Islet precursor cell (in vitro differentiated cells): ENCODE measurements at regions not wholly inside any gene's neighbourhood (a gene's known extent, or its start where the extent isn't known, plus 50 kb on each side); places are given as distances from the start of the nearest gene placed in this dataset.

Experiments
- DNase-seq: peaks from one replicate; pipeline ENCODE4 v3.0.0-alpha.2; 2018

DNA sequence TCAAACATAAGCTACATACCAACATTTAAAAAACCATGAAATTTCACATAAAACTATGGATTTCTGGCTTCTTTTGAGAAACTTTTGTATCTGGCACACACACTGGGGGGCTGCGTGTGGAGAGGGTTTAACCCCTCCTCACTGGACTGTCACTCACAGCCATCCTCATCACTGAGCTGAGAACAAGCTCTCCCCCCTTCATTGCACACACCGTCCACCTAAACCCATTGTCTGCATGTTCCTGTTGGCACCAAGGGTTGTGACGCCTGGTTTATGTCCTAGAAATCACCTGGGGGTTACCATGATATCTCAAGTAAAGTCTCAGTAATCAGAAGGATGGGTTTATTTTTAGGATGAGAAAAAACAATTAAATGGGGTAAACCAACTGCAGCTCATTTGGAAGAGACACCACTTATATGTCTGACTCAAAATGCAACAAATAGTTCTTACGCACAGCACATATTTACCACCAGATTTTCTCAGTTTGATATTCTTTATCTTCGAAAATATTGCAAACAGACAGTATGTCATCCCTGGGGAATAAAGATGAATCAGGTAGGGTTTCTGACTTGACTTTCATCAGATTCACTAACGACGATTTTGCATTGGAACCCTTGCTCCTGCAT lies 218.5 kb upstream of the KLF6 start:
- DNase-seq, result no peak

DNA sequence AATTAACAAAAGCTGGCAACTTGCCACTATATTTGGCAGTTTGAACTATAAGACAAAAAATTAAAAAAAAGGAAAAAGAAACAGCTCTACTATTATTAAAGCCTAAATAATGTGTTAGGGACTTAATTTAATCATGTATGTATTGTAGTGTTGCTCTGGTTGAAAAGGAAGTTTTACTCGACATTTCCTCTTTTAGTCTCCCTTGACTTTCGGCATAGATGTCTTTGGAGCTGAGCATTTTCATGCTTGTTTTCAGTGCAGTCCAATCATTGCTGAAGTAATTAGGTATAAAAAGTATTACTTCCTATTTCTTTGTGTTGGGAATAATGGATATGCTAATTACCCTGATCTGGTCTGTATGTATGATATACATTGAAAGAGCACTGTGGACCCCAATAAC lies 216.8 kb upstream of the KLF6 start:
- DNase-seq, result no peak

DNA sequence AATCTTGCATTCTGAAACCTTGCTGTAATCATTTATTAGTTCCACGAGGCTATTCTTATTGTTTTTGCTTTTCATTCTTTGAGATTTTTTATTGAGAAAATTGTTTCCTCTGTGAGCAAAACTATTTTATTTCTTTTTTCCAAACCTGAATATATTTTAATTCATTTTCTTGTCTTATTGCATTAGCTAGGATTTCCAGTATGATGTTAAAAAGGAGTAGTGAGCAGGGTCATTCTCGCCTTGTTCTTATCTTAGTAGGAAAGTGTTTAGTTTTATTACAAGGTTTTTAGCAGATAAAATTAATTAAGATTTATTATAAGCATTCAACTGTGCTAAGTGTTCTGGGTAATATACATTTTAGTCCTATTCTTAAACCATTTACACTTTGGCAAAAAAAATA lies 214.6 kb upstream of the KLF6 start:
- DNase-seq, result no peak

DNA sequence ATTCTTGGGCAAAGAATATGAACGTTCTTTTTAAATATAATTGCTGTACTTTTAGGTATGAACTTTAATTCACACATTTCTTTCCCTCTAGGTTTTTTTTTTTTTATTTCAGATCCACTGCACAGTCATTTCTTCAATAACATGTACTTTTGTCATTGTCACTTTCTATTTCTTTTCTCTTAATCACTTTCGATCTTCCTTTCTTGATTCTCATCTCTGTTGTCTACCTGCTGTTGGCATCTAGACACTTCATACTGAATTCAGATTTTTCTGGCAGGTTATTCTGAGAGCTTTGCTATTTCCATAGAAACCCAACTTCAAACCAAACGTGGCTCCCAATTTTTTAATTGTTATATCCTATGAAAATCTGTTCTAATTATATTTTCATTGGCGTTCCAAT lies 211.7 kb upstream of the KLF6 start:
- DNase-seq, result no peak

DNA sequence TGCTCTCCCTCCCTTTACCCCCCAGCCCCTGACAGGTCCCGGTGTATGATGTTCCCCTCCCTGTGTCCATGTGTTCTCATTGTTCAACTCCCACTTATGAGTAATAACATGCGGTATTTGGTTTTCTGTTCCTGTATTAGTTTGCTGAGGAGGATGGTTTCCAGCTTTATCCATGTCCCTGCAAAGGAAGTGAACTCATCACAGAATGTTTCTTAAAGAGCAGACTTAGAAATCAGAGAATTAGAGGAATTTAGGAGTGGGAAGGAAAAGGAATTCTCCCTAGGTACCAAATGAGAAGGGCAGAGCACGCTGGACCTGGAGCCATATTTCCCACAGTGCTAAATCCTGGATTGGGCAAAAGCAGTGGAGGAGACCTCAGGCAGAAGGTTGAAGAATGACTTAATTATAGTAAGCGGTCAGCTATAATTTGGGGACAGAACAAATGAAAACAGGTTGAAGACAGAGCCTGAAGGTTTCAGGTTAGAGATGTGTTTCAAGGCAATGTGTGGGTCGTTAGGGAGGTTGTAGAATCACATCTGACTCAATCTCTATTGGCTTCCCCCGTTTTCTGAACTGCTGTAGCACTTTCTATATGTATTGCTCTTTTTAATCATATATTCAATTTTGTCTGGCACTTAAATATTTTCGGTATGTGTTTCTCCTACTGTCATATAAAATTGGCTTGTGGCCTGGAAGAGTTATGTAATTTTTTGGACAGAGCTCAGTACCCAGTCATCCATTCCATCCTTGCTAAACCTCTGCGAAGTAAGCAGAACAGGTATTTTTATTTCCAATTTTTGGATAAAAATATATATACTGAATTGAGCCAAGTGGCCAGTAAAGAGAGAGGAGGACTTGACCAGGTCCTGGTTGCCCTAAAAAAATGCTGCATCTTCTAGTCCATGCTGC lies 210.5 kb upstream of the KLF6 start:
- DNase-seq, result no peak

DNA sequence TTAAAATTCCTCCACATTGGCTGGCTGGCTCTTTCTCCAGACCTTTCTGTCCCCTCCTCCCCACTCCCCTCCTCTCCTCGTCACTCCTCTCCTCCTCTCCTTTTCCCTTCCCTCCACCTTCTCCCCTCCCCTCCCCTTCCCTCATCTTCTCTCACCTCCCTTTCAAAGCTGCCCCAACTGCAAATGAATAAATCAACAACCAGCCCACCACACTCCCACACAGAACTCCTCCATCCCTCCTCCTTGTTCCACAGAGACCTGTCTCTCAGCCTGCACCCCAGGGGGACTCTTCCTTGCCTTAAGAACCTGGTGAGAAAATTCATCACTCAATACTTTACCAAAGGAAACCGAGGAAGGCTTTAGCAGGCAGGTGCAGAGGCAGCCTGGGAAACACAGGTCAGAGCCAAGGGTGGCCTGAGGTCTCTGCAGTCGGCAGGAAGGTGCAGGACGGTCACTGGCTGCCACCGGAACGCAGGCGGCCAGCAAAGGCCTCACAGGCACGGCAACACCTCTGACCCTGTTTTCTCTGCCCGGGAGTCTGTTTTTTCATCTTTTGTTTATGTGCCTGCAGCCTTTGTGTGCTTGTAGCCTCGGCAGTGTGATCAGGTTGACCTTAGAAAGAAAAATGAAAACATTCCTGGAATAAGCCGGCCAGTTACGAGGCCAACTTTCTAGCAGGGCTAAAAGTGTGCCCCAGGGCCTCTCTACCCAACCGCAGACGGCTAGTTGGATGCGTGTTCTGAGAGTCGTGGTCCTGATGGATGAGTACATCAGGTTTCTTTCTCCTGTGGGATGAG lies 207.6 kb upstream of the KLF6 start:
- peak; percentile 95 for DNase-seq

DNA sequence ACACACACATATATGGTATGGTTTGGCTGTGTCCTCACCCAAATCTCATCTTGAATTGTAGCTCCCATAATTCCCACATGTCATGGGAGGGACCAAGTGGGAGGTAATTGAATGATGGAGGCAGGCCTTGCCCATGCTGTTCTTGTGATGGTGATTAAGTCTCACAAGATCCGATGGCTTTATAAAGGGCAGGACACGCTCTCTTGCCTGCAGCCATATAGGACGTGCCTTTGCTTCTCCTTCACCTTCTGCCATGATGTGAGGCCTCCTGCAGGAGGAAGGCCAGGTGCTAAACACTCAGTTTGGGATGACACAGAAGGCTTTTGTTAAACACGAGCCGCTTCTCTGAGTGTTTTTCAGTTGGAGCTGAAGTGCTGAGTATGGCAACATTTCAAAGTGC lies 205.3 kb upstream of the KLF6 start:
- no peak for DNase-seq

DNA sequence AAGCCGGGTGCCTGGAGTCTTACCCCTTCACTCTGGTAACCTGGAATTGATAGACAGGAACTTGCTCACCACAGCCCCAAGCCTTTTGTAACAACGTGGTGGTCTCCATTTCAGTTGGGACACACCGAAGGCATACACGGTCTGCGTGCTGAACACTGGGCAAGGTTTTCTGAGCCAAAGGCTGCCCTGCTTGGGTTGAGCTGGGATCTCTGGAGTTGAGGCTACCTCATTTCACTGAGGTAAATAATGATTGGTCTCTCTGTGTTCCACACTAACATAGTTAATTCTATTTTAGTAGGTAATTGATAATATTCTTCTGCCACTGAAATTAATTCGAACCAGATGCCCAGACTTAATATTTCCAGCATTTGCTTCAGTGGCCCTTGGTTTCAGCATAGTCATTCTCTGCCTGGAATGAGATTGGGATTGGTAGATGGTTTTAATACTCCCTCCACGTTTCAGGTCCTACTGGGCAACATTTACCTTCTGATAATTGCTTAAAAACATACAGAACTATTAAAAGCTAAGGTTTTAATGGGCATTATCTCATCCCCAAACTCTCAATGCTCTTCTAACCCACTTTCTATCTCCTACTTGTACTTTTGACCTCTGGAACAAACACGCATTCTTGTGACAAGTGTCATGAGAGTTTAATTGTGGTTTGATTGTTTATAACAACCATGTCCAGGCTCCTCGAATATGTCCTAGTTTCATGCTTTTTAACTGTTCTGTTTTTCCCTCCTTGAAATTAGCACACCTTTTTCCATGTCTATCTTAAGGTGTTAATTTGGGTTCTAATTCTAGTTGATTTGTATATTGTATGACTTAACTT lies 202.3 kb upstream of the KLF6 start:
- no peak for DNase-seq

DNA sequence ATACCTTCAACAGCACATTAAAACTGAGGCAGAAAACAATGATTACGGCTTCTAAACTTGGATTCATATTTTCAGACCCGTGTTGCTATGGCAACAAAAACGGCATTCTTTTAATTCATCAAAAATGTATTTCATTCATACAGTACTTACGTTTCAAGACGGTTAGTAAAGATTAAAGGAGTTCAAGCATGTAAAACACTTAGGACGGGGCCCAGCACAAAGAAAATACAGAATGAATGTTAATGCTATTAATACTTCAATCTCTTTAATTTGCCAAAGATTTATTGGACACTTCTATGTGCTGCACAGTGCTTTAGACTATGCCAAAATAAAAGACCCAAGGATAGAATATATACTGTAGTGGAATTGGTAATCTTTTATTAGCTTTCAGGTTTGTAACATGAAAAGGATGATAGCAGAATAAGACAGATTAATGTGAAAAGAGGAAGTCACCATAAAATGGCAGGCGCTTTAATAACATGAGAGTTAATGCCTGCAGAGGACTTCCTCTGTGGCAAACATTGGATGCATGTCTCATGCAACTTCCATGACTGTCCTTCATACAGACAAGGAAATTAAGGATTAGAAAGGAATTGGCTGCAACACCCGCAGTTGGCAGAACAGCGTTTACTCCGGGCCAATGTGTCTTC lies 201.6 kb upstream of the KLF6 start:
- DNase-seq, result no peak

DNA sequence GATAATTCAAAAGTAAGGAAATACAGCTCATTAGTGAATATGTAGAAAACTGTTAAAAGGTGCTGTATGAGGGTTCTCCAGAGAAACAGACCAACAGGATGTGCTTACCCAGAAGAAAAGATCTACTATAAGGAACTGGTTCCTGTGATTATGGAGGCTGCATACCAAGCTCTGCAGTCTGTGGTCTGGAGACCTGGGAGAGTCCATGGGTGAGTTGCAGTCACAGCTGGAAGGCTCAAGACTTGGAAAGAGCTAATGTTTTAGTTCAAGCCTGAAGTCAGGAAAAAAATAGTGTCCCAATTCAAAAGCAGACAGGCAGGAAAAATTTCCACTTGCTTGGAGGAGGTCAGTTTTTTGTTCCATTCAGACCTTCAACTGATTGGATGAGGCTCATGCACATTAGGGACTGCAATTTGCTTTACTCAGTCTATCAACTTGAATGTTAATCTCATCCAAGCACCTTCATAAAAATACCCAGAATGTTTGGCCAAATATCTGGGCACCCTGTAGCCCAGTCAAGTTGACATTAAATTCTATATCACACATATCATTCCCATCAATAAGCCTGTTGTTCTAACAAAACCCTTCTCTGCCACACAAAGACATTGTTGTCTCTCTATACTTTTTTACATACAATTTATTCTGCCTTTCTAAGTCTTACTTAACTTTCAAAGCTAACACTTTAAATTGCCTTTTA lies 197.9 kb upstream of the KLF6 start:
- DNase-seq, result no peak

DNA sequence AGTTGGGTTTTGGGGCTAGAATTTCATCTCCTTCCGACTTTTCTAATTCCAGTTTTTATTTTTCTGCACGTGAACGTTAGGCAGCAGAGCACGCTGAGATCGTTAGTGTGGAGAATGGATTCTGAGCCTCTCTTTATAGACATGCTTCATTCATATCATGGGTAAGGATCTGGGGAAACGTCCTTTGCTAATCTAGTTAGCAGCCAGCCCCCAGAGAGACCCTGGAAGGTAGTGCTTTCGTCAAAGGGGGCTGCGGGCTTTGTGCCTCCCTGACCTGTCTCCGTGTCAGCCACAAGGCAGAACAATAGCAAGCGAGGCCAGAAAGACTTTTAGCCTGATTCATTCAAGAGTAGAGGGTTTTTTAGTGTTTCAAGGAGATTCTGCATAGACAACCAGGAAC lies 196.3 kb upstream of the KLF6 start:
- no peak for DNase-seq

DNA sequence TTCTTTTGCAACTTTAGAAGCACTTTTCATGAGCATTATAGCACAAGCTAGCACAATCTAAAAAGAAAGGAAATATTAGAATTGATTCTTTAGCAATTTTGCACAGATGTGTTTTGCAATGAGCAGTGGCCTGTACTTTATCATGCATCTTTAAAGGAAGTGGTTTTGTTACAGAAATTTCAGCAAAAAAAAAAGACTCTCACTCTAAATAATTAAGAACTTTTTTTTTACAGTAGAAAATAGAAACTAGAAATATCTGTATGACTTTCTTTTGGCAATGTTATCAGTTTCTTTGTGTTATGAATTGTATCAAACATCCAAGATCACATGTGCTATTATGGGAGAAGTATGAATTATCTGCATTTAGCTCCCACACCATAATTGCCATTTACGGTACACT lies 195.7 kb upstream of the KLF6 start:
- no peak for DNase-seq

DNA sequence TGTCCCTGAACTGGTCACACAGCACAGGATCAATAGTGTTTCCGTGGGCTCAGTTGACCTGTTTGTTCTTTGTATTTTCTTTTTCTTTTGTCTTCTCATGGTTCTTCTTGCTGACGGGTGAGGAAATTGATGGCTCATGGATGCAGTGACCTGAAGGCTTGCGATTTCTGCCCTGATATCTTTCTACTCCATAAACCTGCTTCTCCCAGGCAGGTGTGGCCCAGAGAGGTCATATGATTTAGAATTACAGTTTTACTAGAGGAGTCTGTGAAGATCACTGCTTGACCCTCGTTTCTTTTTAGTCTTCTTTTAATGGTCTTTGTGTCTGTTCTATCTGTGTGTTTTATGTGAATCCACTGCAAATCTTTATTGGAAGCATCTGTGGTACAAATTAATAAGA lies 195.1 kb upstream of the KLF6 start:
- no peak for DNase-seq

DNA sequence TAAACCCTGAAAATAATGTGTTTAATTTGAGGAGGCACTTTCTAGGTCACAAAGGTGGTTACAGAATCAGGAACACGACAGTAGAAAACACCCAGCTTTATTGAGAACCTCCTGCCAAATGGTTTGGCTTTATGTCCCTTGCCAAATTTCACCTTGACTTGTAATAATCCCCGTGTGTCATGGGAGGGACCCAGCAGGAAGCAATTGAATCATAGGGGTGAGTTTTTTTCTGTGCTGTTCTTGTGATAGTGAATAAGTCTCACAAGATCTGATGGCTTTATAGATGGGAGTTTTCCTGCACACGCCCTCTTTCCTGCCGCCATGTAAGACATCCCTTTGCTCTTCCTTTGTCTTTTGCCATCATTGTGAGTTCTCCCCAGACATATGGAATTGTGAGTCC lies 193.8 kb upstream of the KLF6 start:
- no peak for DNase-seq

DNA sequence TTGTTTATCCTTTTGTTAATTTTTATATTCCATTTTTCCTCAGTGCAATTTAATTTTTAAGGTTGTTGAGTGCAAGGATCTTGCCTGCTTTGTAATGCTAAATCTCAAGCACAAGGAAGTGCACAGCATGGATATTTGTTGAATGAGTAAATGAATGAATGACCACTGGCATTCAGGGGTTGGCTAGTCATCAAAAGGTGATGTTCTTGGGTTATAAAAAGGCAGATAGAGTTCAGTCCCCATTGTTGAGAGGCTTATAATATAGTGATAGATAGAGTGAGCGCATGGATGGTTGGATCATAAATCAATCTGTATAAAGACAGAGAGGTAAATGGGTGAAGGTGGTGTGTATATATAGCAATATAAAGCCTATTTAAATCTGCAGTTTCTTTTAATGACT lies 193.2 kb upstream of the KLF6 start:
- DNase-seq, result no peak

DNA sequence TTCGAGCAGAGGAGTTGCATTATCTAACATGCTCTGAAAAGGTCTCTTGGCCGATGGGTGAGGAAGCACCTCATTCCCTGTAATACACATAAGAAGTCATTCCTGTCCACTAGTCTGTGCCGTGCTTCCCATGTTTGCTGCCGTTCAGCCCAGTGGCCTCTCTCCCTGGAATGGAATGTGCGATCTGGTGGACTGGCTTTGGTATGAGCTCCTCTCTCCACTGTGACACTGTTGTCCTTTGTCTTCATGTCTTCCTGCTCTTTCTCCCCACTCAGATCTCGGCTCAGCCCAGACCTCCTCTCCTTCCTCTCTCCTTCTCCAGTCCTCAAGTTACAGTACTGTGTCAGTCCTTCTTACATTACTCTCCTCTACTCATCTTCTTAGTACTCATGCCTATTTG lies 192.8 kb upstream of the KLF6 start:
- peak; percentile 72 for DNase-seq

DNA sequence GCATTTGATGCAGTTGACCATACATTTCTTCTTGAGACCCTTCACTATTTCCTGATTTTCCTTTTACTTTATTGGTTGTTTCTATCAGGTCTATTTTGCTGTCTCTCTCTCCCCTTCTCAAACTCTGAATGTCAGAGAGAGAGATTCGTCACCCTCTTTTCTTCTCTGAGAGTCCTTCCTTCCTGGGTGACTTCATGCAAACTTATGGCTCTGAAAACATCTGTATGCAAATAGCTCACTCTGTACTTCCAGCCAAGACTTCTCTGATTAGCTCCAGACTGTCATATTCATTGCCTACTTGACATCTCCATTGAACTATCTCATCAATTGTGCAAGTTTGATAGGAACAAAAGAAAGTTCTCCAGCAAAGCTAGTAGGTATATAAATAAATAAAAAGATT lies 191.7 kb upstream of the KLF6 start:
- DNase-seq, result no peak

DNA sequence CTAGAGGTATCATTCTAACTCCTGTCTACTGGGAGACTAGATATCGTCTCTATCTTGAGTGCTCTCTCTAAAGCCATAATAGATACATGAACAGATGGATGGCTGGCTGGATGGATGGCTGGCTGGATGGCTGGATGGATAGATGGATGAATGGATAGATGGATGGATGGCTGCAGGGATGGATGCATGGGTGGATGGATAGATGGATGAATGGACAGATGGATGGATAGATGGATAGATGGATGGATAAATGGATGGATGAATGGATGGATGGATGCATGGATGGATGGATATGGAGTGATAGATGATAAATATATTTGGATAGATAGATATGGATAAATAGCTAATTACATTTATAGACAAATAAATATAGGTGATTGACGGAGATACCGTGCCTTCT lies 191.2 kb upstream of the KLF6 start:
- no peak for DNase-seq

DNA sequence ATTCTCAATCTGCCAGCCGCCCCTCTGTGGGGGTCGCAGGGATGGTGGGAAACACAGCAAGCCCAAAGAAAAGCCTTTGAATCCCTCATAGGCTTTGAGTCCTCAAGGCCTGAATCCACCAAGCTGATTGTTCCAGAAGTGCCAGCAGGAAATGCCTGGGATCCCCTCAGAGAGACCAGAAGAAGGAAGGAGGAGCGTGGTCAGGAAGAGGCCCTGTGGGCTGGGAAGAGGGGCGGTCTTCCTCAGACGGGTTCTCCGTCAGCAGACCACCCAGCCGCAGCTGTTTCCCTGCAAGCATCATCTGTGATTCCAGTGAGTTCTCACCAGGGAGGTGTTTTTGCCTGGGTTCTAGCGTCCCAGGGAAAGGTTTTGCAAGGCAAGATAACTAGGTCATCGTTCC lies 190.0 kb upstream of the KLF6 start:
- no peak for DNase-seq

DNA sequence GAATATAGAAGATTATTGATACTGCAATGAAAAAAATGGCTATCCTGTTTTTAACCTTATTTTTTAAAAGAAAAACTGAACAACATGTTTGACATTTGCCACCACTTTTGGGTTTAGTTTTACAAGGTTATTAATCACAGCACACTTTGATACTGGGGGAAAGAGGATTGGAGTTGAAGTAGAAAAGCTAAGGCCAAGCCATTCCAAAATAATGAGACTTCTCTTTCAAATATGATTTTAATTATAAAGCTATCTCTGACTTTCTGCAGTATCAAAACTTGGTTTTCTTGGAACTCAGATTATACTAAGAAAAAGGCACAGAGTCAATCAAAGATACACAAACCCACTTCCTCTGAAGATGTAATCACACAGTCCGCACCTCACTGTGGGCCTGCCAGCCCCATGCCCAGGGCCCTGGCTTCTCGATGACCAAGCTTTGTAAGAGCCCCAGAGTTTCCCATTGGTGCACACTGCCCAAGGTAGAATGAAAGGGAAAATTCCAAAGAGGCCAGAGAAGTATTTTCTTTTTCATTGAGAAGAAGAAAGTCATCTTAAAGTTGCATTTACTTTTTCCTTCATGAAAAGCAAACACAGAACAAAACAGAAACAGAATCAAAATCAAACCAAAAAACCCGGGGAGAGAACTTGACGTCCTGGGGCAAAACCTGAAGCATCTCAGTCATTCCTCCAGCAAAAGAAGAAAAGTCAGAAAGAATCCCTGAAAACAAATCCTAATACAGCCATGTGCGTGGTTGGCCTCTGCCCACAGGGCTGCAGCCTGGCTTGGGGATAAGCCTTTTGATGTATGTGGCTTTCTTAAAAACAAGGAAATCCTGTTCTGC lies 187.7 kb upstream of the KLF6 start:
- no peak for DNase-seq

DNA sequence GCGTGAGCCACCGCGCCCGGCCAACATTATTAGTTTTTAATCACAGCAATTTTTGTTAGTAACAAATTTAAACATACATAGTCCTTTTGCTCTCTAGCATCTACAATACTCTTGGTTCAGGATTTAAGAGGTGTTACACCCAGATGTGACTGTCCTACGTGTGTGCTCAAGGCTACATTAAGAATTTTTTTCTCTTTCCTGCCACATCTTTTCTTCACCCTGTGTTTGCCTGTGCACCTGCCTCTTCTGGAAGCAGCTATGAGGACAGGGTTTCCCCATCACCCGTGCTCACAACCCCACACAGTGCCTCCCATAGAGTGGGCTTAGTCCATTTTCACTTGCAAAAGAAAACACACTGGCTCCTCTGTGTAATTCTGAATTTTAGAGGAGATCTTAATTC lies 186.7 kb upstream of the KLF6 start:
- no peak for DNase-seq
